ENCODE measurements at regions not wholly inside any gene's neighbourhood (a gene's known extent, or its start where the extent isn't known, plus 50 kb on each side); places are given as distances from the start of the nearest gene placed in this dataset.

GRCh38 chr6:165917576-165917975 is 250.1 kb downstream of the TBXT start:
- TF ChIP-seq CTCF (IDR thresholded peaks at IDR 0.05; ENCODE audit: low read depth, low read length) (no peak), EZH2phosphoT487 (IDR thresholded peaks at IDR 0.05; ENCODE audit: low read depth) (no peak)

Measured in OCI-LY3 (cell line).